Parathyroid adenoma (tissue), 2 donors: ENCODE measurements at regions not wholly inside any gene's neighbourhood (a gene's known extent, or its start where the extent isn't known, plus 50 kb on each side); places are given as distances from the start of the nearest gene placed in this dataset.

ENCODE experiments used
- H2AFZ ChIP-seq: fragments of 300-600 bp; sonication (generic); one replicate; pipeline ENCODE4 v1.7.0; 2017; ENCODE audit warnings: antibody characterized with exemption, mild to moderate bottlenecking
- H3K27ac ChIP-seq: fragments of 300-600 bp; sonication (generic); one replicate; pipeline ENCODE4 v1.7.0; 2017
- H3K27me3 ChIP-seq: fragments of 300-600 bp; sonication (generic); one replicate; pipeline ENCODE4 v1.7.0; 2017; ENCODE audit warnings: low read length; ENCODE audit not compliant: control insufficient read depth, insufficient read depth
- H3K36me3 ChIP-seq: fragments of 300-600 bp; sonication (generic); one replicate; pipeline ENCODE4 v1.7.0; 2017; ENCODE audit warnings: low read length; ENCODE audit not compliant: control insufficient read depth, insufficient read depth
- H3K4me1 ChIP-seq: fragments of 300-600 bp; sonication (generic); one replicate; pipeline ENCODE4 v1.7.0; 2017; ENCODE audit warnings: control low read depth
- H3K4me2 ChIP-seq: fragments of 300-600 bp; sonication (generic); one replicate; pipeline ENCODE4 v1.7.0; 2017; ENCODE audit warnings: low read length
- H3K4me3 ChIP-seq: fragments of 300-600 bp; sonication (generic); one replicate; pipeline ENCODE4 v1.7.0; 2017; ENCODE audit warnings: low read depth, low read length
- H3K79me2 ChIP-seq: fragments of 300-600 bp; sonication (generic); one replicate; pipeline ENCODE4 v1.7.0; 2017; ENCODE audit warnings: control low read depth
- H3K9ac ChIP-seq: fragments of 300-600 bp; sonication (generic); one replicate; pipeline ENCODE4 v1.7.0; 2017; ENCODE audit warnings: mild to moderate bottlenecking
- H3K9me3 ChIP-seq: fragments of 300-600 bp; sonication (generic); one replicate; pipeline ENCODE4 v1.7.0; 2017; ENCODE audit warnings: low read length; ENCODE audit not compliant: control insufficient read depth
- TF ChIP-seq, protein P1 (sequence below): fragments of 300-600 bp; sonication (generic); IDR thresholded peaks from one replicate; pipeline ENCODE4 v1.7.0; 2017; ENCODE audit warnings: antibody characterized with exemption, mild to moderate bottlenecking
- donor health status: primary hyperparathyroidism.

DNA sequence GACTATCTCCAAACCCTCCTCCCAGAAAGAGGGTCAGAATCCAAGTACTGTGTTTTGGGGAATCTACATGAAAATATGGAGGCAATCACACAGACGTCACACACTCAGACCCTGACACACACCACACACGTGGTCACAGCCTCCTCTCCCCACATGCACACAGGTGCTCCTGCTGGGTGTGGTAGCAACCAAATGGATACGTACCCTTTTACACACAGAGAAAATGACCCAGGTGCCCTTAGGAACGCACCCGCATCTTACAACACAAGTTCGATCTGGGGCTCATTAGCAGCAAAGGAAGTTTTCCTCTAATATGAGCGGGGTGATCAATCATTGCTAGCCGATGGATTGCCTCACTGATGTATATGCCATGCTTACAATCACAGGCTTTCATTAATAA, 480.2 kb upstream of the KLF4 start:
- Histone ChIP-seq H3K36me3 (no peaks in the 10 kb centered on the region), H3K27ac (no peak overlapping the region), H3K4me3 (no peak overlapping the region), H3K27me3 (no peaks in the 10 kb centered on the region), H2AFZ (no peak overlapping the region), H3K4me2 (no peak overlapping the region), H3K9ac (no peak overlapping the region), H3K79me2 (no peaks in the 10 kb centered on the region), H3K9me3 (no peaks in the 10 kb centered on the region), H3K4me1 (no peaks in the 10 kb centered on the region)
- TF ChIP-seq, protein P1, sequence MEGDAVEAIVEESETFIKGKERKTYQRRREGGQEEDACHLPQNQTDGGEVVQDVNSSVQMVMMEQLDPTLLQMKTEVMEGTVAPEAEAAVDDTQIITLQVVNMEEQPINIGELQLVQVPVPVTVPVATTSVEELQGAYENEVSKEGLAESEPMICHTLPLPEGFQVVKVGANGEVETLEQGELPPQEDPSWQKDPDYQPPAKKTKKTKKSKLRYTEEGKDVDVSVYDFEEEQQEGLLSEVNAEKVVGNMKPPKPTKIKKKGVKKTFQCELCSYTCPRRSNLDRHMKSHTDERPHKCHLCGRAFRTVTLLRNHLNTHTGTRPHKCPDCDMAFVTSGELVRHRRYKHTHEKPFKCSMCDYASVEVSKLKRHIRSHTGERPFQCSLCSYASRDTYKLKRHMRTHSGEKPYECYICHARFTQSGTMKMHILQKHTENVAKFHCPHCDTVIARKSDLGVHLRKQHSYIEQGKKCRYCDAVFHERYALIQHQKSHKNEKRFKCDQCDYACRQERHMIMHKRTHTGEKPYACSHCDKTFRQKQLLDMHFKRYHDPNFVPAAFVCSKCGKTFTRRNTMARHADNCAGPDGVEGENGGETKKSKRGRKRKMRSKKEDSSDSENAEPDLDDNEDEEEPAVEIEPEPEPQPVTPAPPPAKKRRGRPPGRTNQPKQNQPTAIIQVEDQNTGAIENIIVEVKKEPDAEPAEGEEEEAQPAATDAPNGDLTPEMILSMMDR, result no peak

DNA sequence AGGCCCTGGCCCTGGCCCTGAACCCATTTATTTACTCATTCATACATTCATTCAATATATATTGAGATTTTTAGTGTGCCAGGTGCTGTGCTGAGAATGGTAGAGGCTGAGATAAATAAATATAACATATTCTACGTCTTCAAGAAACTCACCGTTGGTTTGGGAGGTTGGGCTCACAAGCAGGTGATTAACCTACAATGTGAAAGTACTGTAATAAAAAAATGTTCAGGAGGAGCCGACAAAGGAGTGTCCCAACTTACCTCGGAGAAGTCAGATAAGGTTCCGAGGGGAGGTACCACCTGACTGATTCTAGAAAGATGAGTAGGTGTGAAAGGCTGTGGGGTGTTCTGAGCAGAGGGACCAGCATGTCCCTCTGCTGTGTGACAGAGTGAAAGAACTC, 479.6 kb upstream of the KLF4 start:
- no peak overlapping the region for H3K27ac ChIP-seq

DNA sequence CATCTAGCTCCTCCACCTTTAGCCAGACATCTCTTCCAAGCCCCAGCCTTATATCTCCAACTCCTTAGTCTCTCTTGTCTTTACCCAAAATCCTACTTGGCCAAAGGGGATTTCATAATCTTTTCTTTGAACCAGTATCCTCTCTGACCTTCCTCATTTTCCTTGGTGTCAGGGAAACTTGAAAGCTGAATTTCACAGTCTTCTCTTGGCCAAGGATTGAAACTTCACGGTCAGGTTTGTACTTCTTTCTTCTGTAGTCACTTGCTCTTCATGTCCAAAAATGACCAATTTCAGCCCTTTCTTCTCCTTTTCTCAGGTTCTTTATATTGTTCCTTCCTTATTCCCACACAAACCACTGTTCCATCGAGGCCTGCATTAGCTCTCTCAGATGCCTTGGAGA, 473.7 kb upstream of the KLF4 start:
- TF ChIP-seq, protein P1, result no peak
- Histone ChIP-seq H3K4me3 (no peak overlapping the region), H3K36me3 (no peaks in the 10 kb centered on the region), H3K4me2 (no peak overlapping the region), H3K79me2 (no peaks in the 10 kb centered on the region), H2AFZ (no peak overlapping the region), H3K4me1 (no peaks in the 10 kb centered on the region), H3K9me3 (no peaks in the 10 kb centered on the region), H3K27ac (no peak overlapping the region), H3K9ac (no peak overlapping the region), H3K27me3 (no peaks in the 10 kb centered on the region)

More for the DNA sequence above, 479.6 kb upstream of the KLF4 start:
- Histone ChIP-seq H3K4me3 (no peak overlapping the region), H3K27me3 (no peaks in the 10 kb centered on the region), H3K79me2 (no peaks in the 10 kb centered on the region), H3K36me3 (no peaks in the 10 kb centered on the region), H2AFZ (no peak overlapping the region), H3K9ac (no peak overlapping the region), H3K9me3 (no peaks in the 10 kb centered on the region), H3K4me1 (no peaks in the 10 kb centered on the region), H3K4me2 (no peak overlapping the region)
- TF ChIP-seq, protein P1, result no peak

DNA sequence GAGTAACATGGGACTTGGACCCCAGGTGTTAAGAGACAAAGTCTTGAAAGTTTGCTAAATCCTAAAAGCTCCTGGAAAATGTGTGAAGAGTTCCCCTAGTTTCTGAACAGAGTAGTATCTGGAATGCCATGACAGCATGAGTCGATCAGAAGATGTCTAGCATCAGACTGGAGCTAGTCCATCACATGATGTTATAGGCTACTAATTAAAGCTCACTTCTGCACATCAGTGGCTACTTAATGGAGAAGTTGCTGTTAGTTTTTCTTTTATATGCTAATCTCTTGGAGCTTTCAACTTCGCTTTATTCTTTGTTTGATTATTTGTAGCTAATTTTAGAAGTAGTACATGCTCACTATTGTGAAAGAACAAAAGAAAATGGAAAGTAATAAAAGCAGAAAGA, 471.3 kb upstream of the KLF4 start:
- no peaks in the 10 kb centered on the region for H3K9me3 ChIP-seq
- no peaks in the 10 kb centered on the region for H3K36me3 ChIP-seq
- H3K79me2 ChIP-seq, result no peaks in the 10 kb centered on the region
- TF ChIP-seq, protein P1, result no peak
- H3K9ac ChIP-seq, result no peak overlapping the region
- H3K4me3 ChIP-seq, result no peak overlapping the region
- no peaks in the 10 kb centered on the region for H3K27me3 ChIP-seq
- no peak overlapping the region for H2AFZ ChIP-seq
- no peak overlapping the region for H3K4me2 ChIP-seq
- no peak overlapping the region for H3K27ac ChIP-seq
- H3K4me1 ChIP-seq, result no peaks in the 10 kb centered on the region

DNA sequence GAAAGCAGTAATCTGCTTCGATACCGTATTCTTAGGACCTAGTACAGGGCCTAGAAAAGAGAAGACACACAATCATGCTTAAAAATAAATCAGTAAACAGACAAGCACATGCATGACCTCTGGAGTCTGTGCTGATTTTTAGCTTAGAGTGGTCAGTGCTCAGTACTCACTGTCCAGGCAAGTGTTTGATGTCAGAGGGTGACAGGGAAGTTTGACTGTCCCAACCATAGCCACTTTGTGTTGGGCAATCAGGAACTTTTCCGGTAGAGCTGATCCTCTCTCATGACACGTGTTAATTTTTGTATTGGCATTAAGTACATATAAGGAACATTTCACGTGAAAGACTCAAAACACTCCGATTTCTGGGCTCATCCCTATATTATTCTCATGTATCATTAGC, 464.7 kb upstream of the KLF4 start:
- H3K4me2 ChIP-seq, result no peak overlapping the region
- no peak overlapping the region for H2AFZ ChIP-seq
- H3K9me3 ChIP-seq, result no peaks in the 10 kb centered on the region
- H3K36me3 ChIP-seq, result no peaks in the 10 kb centered on the region
- no peak overlapping the region for H3K27ac ChIP-seq
- no peaks in the 10 kb centered on the region for H3K4me1 ChIP-seq
- no peaks in the 10 kb centered on the region for H3K27me3 ChIP-seq
- no peak overlapping the region for H3K4me3 ChIP-seq
- H3K79me2 ChIP-seq, result no peaks in the 10 kb centered on the region
- TF ChIP-seq, protein P1, result no peak
- no peak overlapping the region for H3K9ac ChIP-seq
